Activated gamma-delta T cell treated with Interleukin-2 at 50 U/mL for 16 hours (primary cell): ENCODE measurements at regions not wholly inside any gene's neighbourhood (a gene's known extent, or its start where the extent isn't known, plus 50 kb on each side); places are given as distances from the start of the nearest gene placed in this dataset.

ENCODE experiments used
- DNase-seq: peaks from one replicate; pipeline ENCODE4 v3.0.0-alpha.2; 2020

DNA sequence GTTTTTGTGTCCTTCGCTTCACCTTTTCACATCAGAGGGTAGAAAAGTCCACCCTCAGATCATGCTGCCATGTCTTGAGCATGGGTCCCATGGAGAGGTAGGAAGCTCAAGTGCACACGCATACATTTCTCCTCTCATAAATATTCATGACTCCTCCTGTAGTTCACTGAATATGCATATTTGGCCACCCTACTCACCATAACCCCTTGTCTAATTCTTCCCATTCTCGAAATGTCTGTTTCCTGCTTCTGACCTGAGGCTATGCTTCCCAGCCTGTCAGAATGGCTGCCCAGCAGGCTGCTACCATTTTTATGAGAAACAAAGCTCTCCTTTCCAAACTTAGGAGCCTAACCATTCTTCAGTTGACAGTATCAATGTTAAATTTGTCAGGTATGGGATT lies 86.5 kb downstream of the ADRA2C start:
- no peak for DNase-seq

DNA sequence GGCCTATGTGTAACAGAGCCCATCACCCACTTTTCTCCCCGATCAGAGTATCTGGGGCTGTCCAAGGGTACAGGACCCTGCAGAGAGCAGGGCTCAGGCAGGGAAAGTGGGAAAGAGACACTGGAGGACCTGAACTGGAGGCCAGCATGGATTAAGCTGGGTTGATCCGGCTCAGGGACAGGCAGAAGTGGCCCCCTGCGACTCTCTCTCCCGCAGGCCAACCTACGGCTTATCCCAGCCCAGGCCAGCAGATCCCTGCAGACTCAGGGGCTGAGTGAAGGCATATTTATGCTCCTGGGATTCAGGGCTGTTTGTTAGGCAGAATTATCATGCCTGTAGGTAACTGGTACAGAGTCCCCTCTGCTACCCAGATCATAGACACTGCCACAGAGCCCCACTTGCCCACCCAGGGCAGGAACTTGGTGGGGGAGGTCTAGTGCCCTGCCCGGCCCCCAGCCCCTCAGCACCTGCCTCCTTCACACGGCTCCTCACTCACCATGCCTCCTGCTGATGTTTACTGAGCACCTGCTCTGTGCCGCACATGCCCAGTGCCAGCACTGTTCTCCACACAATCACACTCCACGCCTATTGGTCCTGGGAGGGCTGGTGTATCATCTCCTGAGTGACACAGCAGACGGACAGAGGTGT lies 87.3 kb downstream of the ADRA2C start:
- no peak for DNase-seq

DNA sequence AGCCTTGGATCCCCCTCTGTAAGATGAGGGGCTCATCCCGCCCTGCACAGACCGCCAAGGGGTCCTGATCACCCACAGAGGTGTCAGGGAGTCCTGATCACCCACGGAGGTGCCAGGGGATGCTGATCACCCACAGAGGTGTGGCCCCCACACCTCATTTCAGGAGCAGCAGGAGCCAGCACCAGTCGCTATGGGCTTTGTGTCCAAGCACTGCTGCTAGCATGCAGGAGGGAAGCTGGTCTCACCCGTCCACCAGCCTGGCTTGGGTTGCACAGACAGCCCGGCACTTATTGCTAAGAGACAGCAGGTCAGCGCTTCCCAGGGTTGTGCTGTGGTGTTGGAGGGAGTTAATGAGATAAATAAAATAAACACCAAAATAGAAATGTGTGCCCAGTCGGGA lies 88.5 kb downstream of the ADRA2C start:
- DNase-seq: no peak

DNA sequence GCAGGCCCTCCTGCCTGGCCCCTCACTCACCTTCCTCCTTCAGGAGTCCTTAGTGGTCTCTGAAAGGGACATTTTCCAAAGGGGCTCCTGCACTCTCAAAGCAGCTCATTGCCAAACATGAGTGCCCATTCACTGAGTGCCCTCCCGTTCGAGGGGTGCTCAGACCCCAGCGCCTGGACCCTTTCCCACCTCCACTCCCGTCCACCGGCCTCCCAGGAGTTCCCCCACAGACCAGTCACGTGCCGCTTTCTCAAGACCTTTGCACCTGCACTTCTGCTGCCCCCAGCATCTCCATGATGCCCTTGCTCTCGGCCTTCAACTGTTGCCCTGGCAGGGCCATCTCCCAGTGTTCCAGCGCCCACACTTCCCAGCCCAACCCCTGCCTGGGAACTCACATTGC lies 89.5 kb downstream of the ADRA2C start:
- no peak for DNase-seq

DNA sequence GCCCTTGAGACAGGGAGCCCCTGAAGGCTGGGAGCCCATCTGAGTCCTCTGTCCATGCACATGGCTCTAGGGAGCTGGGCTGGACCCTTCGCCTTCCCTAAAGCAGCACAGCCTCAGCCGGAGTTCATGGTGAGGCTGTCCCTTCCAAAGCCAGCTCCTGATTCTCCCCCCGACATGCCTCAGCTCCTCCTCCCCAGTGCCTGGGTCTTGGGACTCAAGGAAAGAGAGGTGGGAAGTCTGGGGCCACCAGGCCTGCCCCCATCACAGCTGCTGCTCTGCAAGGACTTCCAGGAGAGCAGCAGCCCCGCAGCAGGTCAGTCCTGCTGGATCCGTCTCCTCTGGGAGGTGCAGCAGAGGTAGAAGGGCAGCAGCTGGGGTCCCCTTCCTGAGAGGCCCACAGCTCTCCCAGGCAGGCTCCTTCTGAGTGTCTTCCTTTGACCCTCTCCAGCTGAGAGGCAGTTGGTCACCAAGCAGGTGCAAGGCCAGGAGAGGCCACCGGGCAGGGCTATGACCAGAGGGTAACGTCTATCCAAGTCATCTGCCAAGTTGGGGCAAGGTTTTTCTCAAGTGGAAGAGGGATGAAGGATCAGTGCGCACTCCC lies 90.5 kb downstream of the ADRA2C start:
- no peak for DNase-seq

DNA sequence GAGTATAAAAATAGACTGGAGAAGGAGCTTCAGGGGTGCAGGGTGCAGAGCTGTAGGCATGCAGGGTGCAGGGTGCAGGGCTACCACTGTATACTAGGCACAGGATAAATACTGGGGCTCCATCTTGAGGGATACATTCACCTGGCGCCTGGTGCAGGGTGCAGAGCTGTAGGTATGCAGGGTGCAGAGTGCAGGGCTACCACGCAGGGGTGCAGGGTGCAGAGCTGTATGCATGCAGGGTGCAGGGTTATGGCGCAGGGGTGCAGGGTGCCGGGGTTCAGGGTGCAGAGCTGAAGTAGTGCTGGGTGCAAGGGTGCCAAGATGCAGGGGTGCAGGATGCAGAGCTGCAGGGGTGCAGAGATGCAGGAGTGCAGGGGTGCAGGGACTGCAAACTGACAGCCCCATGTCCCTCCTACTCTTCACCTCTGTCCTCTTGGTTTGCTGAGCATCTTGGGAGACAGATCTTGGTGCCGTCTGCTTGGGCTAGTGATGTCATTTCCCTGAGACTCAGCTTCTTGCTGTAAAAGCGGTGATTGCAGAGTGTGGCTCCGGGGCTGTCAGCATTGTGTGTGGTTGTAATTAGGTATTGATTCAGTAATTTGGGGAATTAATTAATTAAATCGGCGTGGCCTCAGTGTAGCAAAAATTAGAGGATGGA lies 91.2 kb downstream of the ADRA2C start:
- no peak for DNase-seq

DNA sequence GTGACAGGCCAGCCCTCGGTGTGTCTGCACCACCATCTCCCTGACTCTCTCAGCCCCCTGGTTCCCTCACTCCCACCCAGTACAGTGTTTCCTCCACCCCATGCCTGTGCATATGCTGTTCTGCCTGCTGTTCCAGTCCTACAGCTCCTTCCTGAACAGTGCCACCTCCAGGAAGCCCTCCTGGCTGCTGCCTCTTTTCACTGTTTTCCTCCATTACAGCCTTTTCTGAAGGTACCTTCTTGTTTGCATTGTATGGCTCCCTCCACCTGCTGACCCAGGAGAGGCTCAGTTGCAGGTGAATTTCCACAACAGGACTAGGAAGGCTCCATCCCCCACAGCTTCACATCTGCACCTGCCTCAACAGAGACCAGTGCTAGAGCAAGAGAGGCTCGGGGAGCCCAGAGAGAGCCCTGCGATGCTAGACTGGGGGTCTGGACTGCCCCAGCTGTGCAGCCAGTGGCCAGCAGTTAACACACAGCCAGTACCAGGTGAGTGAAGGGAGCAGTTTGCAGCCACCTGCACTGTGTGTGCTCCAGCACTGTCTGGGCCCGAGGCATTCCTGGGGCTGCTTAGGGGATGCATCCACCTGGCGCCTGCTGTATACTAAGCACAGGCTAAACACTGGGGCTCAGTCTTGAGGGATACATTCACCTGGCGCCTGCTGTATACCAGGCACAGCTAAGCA lies 92.0 kb downstream of the ADRA2C start:
- no peak for DNase-seq

DNA sequence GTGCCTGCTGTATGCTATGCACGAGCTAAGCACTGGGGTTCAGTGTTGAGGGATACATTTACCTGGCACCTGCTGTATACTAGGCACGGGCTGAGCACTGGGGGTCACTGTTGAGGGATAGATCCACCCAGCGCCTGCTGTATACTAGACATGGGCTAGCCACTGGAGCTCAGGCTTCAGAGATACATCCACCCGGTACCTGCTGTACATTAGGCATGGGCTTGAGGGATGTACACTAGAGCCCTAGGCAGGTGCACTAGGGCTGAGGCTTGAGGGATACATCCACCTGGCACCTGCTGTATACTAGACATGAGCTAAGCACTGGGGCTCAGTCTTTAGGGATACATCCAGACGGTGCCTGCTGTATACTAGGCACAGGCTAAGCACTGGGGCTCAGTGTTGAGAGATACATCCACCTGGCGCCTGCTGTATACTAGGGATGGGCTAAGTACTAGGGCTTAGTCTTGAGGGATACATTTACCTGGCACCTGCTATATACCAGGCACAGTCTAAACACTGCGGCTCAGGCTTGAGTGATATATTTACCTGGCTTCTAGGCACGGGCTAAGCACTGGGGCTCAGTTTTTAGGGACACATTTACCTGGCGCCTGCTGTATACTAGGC lies 92.7 kb downstream of the ADRA2C start:
- DNase-seq: no peak

DNA sequence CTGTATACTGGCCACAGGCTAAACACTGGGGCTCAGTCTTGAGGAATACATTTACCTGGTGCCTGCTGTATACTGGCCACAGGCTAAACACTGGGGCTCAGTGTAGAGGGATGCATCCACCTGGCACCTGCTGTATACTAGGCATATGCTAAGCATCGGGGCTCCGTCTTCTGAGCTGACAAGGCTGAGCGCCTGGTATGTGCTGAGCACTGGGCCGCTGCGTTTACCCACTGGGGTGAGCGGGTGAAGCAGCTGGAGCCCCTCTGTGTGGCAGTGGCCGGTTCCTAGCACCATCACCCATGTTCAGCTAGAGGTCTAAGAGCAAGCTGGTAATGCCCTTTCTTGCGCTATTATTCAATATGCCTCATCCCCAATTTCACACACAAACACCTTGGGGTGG lies 93.4 kb downstream of the ADRA2C start:
- DNase-seq: no peak

DNA sequence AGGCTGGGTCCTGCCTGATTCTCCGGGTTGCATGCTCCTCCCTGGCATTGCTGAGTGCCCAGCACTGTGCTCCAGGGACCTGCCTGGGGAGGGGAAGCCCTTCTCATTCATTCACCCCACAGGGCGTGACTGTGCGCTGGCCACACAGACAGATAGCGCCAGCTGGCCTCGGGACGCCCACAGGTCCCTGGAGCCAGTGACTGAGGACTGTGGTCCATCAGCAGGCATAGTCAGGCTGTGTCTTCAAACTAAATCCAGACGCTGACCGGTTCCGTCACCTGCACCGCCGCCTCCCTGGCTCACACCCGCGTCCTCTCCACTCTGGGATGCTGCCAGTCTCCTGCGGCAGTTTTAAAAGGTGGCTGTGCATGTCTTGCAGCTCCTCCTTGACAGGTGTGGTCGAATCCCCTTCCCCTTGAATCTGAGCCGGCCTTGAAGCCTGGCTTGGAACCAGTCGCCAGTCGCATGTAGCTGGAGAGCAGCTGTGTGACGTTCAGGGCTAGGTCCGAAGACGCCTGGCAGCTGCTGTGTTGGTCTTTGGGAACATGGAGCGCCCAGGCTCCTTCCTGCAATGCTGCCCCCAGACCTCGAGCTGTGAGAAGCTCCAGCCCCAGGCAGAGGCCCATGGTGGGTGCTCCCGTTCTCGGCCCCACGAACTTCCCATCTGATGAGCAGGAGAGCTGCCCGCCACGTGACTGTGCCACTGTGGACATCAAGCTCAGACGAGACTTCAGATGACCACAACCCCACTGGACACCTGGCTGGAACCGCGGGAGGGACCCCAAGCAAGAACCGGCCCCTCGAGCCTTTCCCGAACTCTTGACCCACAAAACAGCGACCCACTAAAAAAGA lies 94.1 kb downstream of the ADRA2C start:
- no peak for DNase-seq

DNA sequence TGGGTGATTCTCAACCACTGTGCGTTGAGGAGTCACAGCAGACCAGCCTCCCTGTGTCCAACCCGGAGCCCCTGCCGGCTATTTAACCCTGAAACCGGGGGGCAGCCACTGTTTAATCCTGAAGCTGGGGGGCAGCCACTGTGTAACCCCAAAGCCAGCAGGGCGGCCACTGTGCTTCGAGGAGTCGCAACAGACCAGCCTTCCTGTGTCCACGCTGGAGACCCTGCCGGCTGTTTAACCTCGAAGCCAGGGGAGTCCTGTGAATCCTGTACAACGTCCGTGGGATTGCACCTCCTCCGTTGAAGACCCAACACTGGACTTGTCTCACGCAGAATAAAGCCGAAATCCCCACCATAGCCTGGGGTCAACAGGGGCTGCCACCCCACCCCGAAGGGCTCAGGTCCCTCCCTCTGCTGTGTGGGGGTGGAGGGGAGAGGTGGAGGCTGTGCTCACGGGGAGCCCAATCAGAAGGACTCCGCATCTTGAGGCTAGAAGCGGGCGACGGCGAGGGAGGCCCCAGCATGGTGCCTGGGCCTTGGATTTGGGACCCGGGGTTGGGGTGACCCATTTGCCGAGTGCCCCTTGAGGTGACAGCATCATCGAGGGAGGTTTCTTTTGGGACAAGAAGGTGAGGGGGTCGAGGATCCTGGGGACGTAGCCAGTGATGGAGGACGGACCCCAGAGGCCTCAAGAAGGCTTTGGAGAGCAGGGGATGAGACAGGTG lies 94.9 kb downstream of the ADRA2C start:
- no peak for DNase-seq

DNA sequence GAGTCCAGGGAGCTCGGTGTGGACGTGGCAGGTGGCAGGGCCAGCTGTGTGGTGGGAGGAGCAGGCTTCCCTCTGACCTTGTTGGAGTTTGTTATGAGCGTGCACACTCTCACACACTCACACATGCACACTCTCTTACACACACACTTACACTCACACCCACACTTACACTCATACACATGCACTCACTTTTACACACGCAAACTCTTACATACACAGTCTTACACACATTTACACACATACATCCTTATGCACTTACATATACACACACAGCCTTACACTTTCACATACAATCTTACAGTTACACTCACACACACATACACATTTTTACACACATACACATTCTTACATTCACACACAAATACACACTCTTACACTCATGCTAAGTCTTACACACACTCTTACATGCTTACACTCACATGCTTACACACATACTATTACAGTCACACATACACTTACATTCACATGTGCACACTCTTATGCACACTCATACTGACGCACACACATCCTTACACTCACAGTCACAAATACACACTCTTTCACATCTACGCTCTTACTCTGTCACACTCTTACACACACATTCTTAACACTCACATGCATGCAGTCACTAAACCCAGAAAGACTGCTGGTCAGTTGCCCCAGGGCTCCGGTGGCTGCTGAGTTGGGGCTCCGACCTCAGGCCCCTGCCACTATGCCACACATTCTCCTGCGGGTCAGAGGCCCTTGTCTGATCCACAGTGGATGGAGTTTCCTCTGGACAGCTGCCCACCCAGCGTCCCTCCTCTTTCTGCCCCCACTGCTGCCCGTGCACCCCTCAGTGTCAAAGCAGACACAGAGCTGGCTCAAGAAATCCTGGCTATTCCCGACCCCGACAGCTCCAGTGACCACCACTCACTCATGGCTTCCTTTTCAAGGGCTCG lies 95.8 kb downstream of the ADRA2C start:
- DNase-seq: no peak

DNA sequence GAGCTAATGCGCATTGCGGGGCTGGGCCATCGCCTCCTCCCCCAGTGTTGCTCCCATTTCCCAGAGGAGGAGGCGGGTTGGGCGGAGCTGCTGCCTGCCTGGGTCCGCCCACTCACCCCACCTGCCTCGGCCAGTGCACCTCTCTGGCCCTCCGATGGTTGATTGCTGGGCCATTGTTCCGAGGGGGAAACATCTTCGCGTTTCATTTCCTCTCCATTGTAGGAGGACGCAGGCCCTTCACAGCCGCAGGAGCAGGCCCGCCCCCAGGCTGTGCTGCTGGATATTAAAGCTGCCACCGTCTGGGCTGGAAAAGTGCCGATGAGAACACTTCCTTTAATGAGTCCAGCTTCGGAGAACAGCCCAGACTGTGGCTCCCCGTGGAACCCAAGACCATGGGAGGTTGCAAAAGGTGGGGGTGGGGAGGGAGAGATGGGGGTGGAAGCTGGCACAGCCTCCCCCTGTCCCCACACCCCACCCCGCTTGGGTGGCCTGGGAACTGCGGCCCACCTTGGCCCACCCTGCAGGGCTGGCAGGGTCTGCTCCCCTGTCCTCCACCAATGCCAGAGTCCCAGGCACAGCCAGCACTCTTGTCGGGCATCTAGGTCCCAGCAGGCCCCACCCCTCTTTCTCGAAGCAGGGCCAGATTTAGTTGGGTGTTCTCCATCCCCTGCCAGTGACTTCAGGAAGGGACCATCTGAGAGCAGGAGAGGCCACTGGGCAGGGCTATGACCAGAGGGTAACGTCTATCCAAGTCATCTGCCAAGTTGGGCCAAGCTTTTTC lies 96.6 kb downstream of the ADRA2C start:
- DNase-seq: no peak

DNA sequence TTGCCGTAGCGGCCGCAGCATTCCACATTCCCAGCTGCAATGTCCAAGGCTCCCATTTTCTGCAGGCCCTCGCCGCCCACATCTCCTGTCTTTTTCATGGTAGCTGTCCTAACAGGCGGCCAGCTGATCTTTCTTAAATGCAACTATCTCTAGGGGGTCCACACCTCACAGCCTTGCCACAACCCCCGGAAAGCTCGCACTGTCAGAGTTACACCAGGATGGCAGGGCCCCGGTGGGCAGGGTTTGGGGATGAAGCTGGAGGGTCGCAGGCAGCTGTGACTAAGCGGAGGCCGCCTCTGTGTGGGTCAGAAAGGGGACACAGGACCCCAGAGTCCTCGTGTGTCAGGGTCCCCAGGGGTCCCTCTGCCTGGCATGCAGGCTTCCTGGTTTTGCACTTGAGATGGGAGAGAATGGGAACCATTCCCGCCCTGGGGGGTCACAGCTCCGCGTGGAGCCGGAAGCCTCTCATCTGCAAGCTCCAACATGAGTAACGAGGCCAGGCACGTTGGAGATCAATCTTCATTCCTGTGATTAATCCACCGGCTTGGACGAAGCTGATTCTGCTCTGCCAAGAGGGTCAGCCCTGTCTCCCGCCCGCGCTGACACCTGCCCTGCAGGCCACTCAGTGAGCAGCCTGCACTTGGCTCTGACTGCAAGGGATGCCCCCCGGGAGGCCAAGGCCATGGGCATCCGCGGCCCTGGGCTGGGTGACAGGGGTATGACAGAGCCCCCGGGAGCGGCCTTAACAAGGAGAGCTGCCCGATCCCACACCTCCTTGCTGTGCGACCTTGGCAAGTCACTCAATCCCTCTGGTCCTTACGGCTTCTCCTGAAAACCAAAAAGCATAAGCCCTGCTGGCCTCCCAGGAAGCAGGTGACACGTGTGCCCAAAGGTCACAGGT lies 97.9 kb downstream of the ADRA2C start:
- DNase-seq: no peak

DNA sequence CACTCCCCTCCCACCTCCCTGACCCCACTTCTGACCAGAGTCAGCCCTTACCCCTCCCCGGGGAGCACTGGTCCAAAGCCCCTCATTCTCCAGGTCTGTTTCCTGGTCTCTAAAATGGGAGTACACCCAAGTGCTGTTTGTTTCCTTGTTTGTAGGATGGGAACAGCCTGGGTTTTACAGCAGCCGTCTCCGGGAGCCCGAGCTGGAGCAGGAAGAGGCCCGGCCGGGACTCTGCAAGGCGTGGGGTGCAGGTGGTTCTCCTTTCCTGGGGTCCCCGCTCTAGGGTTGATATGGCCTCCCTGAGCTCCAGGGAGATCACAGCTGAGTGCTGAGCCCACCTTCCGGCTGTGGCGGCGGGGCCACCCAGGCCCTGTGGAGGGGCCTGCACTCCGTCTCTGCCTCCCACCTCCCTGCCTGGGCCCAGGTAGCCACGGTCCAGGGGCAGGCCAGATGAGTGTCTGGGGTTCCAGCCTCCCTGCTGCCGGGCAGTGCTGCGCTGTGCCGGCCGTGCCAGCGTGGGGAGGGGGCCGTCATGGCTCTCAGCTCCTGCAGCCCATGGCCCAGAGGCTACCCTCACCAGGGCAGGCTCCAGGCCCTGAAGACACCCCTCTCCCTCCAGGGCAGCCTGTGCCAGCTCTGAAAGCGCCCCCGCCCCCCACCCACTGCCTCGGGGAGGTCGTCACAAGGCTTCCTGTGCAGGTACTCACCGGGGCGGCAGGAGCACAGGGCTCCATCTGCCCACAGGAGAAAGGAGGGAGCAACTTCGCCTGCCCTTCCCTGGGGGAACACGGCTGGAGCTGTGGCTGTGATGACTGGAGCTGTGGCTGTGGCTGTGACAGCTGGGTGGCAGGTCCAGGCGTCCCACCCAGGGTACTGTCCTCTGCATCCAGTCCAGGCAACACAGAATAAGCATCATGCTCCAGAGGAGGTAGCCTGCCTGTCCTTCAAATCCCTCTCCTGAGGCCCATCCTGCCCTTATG lies 98.8 kb downstream of the ADRA2C start:
- no peak for DNase-seq

DNA sequence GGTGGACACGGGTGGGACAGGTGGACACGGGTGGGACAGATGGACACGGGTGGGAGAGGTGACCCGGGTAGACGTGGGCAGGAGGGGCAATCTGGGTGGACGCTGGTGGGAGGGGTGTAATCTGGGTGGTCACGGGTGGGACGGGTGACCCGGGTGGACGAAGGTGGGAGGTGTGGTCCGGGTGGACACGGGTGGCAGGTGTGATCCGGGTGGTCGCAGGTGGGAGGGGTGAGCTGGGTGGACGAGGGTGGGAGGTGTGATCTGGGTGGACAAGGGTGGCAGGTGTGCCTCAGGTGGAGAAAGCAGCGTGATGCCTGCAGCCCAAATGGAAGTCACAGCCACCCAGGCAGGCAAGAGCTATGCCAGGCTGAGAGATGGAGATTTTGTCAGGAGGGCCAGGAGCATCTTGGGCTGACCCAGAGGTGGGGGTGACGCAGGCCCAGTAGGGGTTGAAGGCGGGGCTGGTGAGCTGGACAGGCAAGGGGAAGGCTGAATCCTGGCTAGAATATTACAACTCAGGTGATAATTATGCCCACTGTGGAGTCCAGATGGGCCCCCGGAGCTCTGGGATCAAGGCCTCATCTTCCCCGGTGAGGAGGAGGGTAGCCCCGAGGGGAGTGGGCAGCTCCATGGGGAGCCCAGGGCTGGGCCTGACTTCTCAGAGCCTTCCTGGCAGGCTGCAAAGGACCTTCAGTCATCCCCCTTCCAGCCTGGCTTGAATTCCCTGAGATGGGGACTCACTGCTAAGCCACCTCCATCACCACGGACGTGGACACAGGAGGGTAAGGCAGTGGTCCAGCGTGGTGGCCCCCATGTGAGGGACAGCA lies 100.0 kb downstream of the ADRA2C start:
- no peak for DNase-seq

DNA sequence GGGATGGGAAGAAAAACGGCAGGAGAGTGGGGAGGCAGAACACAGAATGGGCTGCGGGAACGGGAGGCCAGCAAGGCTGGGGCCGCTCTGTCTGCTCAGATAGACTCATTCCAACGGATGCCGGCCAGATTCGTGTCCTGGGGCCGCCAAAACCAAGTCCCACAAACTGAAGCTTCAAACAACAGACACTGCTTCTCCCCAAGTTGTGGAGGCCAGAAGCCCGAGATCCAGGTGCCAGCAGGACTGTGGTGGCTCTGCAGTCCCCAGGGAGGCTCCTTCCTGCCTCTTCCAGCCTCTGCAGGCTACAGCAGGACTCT lies 100.6 kb downstream of the ADRA2C start:
- no peak for DNase-seq
